ENCODE measurements at regions not wholly inside any gene's neighbourhood (a gene's known extent, or its start where the extent isn't known, plus 50 kb on each side); places are given as distances from the start of the nearest gene placed in this dataset.

DNA sequence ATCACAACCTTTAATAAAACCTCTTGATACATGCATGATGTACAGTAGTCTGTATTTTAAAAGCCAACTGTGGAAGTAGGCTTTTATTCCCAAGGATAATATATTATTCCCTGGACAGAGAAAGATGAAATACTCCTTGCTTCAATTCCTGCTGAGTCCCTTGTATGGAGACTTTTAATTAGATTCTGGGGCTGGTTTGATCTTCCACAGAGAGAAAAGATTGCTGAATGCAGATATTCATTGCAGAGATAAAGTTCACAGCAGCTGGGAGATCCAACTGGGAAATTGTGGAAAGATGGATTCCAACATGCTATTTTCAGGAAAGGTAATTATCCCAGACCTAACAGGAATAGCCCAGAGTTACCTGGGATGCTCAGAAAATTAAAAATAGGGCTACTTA lies 607.0 kb upstream of the HS6ST1 start:
- Histone ChIP-seq H3K36me3 (ENCODE audit: insufficient read depth, low read length) (no peaks in the 10 kb centered on the region), H3K4me1 (ENCODE audit: insufficient read depth, low read length) (no peaks in the 10 kb centered on the region), H3K4me2 (ENCODE audit: insufficient read depth, low read length) (no peak overlapping the region), H3K79me2 (ENCODE audit: insufficient read depth, low read length) (no peaks in the 10 kb centered on the region), H3K9me3 (ENCODE audit: low read depth, low read length) (no peaks in the 10 kb centered on the region), H2AFZ (ENCODE audit: low read length) (no peak overlapping the region), H3K27me3 (ENCODE audit: insufficient read depth, low read length) (no peaks in the 10 kb centered on the region), H3K27ac (ENCODE audit: low read depth, low read length) (no peak overlapping the region), H3K4me3 (ENCODE audit: insufficient read depth, low read length) (no peak overlapping the region), H4K20me1 (ENCODE audit: insufficient read depth, low read length) (no peaks in the 10 kb centered on the region)
- no peak for DNase-seq (ENCODE audit: insufficient read length, low spot score, missing footprints)
- TF ChIP-seq, protein P1, sequence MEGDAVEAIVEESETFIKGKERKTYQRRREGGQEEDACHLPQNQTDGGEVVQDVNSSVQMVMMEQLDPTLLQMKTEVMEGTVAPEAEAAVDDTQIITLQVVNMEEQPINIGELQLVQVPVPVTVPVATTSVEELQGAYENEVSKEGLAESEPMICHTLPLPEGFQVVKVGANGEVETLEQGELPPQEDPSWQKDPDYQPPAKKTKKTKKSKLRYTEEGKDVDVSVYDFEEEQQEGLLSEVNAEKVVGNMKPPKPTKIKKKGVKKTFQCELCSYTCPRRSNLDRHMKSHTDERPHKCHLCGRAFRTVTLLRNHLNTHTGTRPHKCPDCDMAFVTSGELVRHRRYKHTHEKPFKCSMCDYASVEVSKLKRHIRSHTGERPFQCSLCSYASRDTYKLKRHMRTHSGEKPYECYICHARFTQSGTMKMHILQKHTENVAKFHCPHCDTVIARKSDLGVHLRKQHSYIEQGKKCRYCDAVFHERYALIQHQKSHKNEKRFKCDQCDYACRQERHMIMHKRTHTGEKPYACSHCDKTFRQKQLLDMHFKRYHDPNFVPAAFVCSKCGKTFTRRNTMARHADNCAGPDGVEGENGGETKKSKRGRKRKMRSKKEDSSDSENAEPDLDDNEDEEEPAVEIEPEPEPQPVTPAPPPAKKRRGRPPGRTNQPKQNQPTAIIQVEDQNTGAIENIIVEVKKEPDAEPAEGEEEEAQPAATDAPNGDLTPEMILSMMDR (IDR thresholded peaks at IDR 0.05; ENCODE audit: extremely low read depth, low read depth, low read length), result no peak

DNA sequence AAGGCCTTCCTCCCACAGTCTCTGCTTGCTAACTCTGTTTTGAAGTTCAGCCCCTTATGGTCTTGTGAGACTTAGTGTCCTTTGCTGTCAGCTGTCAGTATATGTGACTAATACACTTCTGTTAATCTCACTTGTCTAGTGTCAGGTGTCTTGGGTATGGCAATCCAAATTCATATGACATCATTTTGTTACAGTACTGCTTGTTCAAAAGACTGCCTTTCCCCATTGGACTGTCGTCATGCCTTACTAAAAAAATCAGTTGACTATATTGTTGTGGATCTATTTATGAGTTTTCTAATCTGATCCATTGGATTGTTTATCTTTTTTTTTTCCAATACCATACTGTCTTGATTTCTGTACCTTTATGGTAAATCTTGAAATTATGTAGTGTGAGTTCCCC lies 611.4 kb upstream of the HS6ST1 start:
- no peaks in the 10 kb centered on the region for H3K4me1 ChIP-seq (ENCODE audit: insufficient read depth, low read length)

DNA sequence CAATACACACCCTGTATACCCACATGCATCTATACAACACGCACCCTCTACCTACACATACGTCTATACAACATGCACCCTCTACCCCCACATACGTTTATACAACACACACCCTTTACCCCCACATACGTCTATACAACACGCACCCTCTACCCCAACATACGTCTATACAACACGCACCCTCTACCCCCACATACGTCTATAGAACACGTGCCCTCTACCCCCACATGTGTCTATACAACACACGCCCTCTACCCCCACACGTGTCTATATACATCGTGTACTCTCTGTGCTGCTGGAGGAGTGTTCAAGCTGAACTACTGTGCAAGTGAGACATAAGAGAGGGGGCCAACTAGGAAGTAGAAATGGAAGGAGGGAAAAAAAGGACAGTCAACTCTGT lies 621.7 kb upstream of the HS6ST1 start:
- no peak overlapping the region for H3K4me3 ChIP-seq (ENCODE audit: insufficient read depth, low read length)
- no peak overlapping the region for H3K4me2 ChIP-seq (ENCODE audit: insufficient read depth, low read length)
- no peaks in the 10 kb centered on the region for H3K36me3 ChIP-seq (ENCODE audit: insufficient read depth, low read length)

More for the DNA sequence above, 611.4 kb upstream of the HS6ST1 start:
- TF ChIP-seq, protein P1 (IDR thresholded peaks at IDR 0.05; ENCODE audit: extremely low read depth, low read depth, low read length), result no peak
- DNase-seq (ENCODE audit: insufficient read length, low spot score, missing footprints), result no peak
- H4K20me1 ChIP-seq (ENCODE audit: insufficient read depth, low read length), result no peaks in the 10 kb centered on the region
- no peak overlapping the region for H3K27ac ChIP-seq (ENCODE audit: low read depth, low read length)
- H3K4me2 ChIP-seq (ENCODE audit: insufficient read depth, low read length), result no peak overlapping the region
- no peaks in the 10 kb centered on the region for H3K36me3 ChIP-seq (ENCODE audit: insufficient read depth, low read length)
- no peak overlapping the region for H2AFZ ChIP-seq (ENCODE audit: low read length)
- no peak overlapping the region for H3K4me3 ChIP-seq (ENCODE audit: insufficient read depth, low read length)
- H3K9me3 ChIP-seq (ENCODE audit: low read depth, low read length), result no peaks in the 10 kb centered on the region
- H3K27me3 ChIP-seq (ENCODE audit: insufficient read depth, low read length), result no peaks in the 10 kb centered on the region
- no peaks in the 10 kb centered on the region for H3K79me2 ChIP-seq (ENCODE audit: insufficient read depth, low read length)

DNA sequence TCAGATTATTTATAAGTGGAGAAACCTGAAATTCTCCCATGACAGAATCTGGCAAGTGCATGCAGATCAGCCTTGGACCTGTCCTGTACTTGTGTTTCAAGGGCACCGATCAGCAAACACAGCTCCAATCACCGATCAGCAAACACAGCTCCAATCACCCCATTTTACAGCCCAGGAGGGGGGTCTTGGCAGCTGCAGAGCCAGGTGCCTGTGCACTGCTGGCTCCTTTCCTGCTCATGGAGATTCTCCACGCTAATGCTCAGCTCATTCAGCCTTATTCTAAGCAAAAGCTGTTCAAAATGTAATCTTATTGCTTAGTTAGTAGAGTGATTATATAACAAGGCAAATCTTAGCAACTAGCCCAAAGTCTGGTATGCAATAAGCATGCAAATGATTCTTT lies 623.1 kb upstream of the HS6ST1 start:
- no peak for DNase-seq (ENCODE audit: insufficient read length, low spot score, missing footprints)
- Histone ChIP-seq H4K20me1 (ENCODE audit: insufficient read depth, low read length) (no peaks in the 10 kb centered on the region), H3K27ac (ENCODE audit: low read depth, low read length) (no peak overlapping the region), H3K9me3 (ENCODE audit: low read depth, low read length) (peaks cover 4% of the 10 kb centered on the region), H3K4me3 (ENCODE audit: insufficient read depth, low read length) (no peak overlapping the region), H3K36me3 (ENCODE audit: insufficient read depth, low read length) (no peaks in the 10 kb centered on the region), H3K4me2 (ENCODE audit: insufficient read depth, low read length) (no peak overlapping the region), H3K4me1 (ENCODE audit: insufficient read depth, low read length) (no peaks in the 10 kb centered on the region), H3K27me3 (ENCODE audit: insufficient read depth, low read length) (no peaks in the 10 kb centered on the region), H3K79me2 (ENCODE audit: insufficient read depth, low read length) (no peaks in the 10 kb centered on the region), H2AFZ (ENCODE audit: low read length) (no peak overlapping the region)
- TF ChIP-seq, protein P1 (IDR thresholded peaks at IDR 0.05; ENCODE audit: extremely low read depth, low read depth, low read length), result no peak

More for the DNA sequence above, 621.7 kb upstream of the HS6ST1 start:
- Histone ChIP-seq H3K27me3 (ENCODE audit: insufficient read depth, low read length) (no peaks in the 10 kb centered on the region), H2AFZ (ENCODE audit: low read length) (no peak overlapping the region), H3K4me1 (ENCODE audit: insufficient read depth, low read length) (no peaks in the 10 kb centered on the region), H3K27ac (ENCODE audit: low read depth, low read length) (no peak overlapping the region), H4K20me1 (ENCODE audit: insufficient read depth, low read length) (no peaks in the 10 kb centered on the region), H3K9me3 (ENCODE audit: low read depth, low read length) (peaks cover 4% of the 10 kb centered on the region), H3K79me2 (ENCODE audit: insufficient read depth, low read length) (no peaks in the 10 kb centered on the region)
- TF ChIP-seq, protein P1 (IDR thresholded peaks at IDR 0.05; ENCODE audit: extremely low read depth, low read depth, low read length), result no peak
- DNase-seq (ENCODE audit: insufficient read length, low spot score, missing footprints), result no peak
